MM.1S (cell line): ENCODE measurements at regions not wholly inside any gene's neighbourhood (a gene's known extent, or its start where the extent isn't known, plus 50 kb on each side); places are given as distances from the start of the nearest gene placed in this dataset.
"Not testable (repeated sequence)": the region's sequence is repeated elsewhere in the genome, so short reads cannot be mapped to it uniquely, and the experiment has no call there.

Source experiments
- EZH2 ChIP-seq: fragments of 300-600 bp; sonication (generic); optimal IDR thresholded peaks from 2 replicates; pipeline ENCODE3; 2017; ENCODE audit warnings: low read depth, mild to moderate bottlenecking, antibody characterized with exemption, low read length, mixed read lengths
- EZH2phosphoT487 ChIP-seq: fragments of 300-600 bp; sonication (generic); IDR thresholded peaks from 2 replicates; pipeline ENCODE4 v1.6.1; 2018; ENCODE audit warnings: antibody characterized with exemption, low read length
- TF ChIP-seq, protein P1 (sequence below): fragments of 300-600 bp; sonication (generic); IDR thresholded peaks from 2 replicates; pipeline ENCODE4 v1.5.1; 2016; ENCODE audit warnings: antibody characterized with exemption, low read length, mixed read lengths

- TF ChIP-seq, protein P1, sequence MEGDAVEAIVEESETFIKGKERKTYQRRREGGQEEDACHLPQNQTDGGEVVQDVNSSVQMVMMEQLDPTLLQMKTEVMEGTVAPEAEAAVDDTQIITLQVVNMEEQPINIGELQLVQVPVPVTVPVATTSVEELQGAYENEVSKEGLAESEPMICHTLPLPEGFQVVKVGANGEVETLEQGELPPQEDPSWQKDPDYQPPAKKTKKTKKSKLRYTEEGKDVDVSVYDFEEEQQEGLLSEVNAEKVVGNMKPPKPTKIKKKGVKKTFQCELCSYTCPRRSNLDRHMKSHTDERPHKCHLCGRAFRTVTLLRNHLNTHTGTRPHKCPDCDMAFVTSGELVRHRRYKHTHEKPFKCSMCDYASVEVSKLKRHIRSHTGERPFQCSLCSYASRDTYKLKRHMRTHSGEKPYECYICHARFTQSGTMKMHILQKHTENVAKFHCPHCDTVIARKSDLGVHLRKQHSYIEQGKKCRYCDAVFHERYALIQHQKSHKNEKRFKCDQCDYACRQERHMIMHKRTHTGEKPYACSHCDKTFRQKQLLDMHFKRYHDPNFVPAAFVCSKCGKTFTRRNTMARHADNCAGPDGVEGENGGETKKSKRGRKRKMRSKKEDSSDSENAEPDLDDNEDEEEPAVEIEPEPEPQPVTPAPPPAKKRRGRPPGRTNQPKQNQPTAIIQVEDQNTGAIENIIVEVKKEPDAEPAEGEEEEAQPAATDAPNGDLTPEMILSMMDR = not testable (repeated sequence)
- TF ChIP-seq EZH2phosphoT487, EZH2: not testable (repeated sequence)
These were observed 105.8 kb downstream of the FAM217A start for GRCh38 chr6:3973152-3973551.
